Type B pancreatic cell (in vitro differentiated cells): ENCODE measurements at regions not wholly inside any gene's neighbourhood (a gene's known extent, or its start where the extent isn't known, plus 50 kb on each side); places are given as distances from the start of the nearest gene placed in this dataset.

Source experiments
- DNase-seq: peaks from one replicate; pipeline ENCODE4 v3.0.0; 2021; ENCODE audit warnings: mixed read lengths; ENCODE audit not compliant: unreplicated experiment; ENCODE audit errors: extremely low spot score
- H3K27ac Mint-ChIP-seq: 2 replicates; pipeline ENCODE4 v1.8.0; 2021; ENCODE audit warnings: mild to moderate bottlenecking, mixed read lengths
- H3K27me3 Mint-ChIP-seq: 2 replicates; pipeline ENCODE4 v1.8.0; 2021; ENCODE audit warnings: mixed read lengths
- H3K36me3 Mint-ChIP-seq: 2 replicates; pipeline ENCODE4 v1.8.0; 2021; ENCODE audit warnings: mixed read lengths
- H3K4me1 Mint-ChIP-seq: one replicate; pipeline ENCODE4 v1.8.0; 2021; ENCODE audit warnings: mixed read lengths; ENCODE audit not compliant: unreplicated experiment
- H3K4me3 Mint-ChIP-seq: 2 replicates; pipeline ENCODE4 v1.8.0; 2021; ENCODE audit warnings: mild to moderate bottlenecking, mixed read lengths
- H3K9me3 Mint-ChIP-seq: 2 replicates; pipeline ENCODE4 v1.8.0; 2021; ENCODE audit warnings: mixed read lengths
- TF ChIP-seq, protein P1 (sequence below): fragments of 200-600 bp; sonication (generic); conservative IDR thresholded peaks from 2 replicates; pipeline ENCODE4 v1.5.0; 2021; ENCODE audit warnings: antibody characterized with exemption, mild to moderate bottlenecking

DNA sequence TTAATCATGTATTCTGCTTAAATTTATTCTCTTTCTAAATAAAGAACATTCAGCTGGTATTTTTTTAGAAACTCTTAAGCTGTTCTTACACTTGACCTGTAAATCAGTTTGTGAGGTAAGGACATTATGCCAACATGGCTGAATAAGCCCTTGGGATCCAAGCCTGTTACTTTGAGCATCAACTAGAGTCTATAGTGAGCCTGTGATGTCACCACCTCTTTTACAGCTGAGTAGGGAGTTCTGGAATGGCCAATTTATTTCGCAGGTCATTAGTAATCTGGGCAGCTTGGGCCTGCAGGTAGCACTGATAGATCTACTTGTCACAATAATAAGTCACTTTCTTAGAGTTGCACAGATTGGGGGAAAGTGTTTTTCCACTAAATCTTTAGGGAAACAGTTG lies 915.2 kb upstream of the MBL2 start:
- TF ChIP-seq, protein P1, sequence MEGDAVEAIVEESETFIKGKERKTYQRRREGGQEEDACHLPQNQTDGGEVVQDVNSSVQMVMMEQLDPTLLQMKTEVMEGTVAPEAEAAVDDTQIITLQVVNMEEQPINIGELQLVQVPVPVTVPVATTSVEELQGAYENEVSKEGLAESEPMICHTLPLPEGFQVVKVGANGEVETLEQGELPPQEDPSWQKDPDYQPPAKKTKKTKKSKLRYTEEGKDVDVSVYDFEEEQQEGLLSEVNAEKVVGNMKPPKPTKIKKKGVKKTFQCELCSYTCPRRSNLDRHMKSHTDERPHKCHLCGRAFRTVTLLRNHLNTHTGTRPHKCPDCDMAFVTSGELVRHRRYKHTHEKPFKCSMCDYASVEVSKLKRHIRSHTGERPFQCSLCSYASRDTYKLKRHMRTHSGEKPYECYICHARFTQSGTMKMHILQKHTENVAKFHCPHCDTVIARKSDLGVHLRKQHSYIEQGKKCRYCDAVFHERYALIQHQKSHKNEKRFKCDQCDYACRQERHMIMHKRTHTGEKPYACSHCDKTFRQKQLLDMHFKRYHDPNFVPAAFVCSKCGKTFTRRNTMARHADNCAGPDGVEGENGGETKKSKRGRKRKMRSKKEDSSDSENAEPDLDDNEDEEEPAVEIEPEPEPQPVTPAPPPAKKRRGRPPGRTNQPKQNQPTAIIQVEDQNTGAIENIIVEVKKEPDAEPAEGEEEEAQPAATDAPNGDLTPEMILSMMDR, result no peak
- no peaks in the 10 kb centered on the region for H3K9me3 Mint-ChIP-seq

GRCh38 chr10:53682885-53683284 lies 910.3 kb upstream of the MBL2 start:
- no peaks in the 10 kb centered on the region for H3K4me1 Mint-ChIP-seq
- no peak overlapping the region for H3K4me3 Mint-ChIP-seq
- H3K27ac Mint-ChIP-seq, result no peak overlapping the region
- DNase-seq, result no peak
- H3K36me3 Mint-ChIP-seq, result no peaks in the 10 kb centered on the region
- no peaks in the 10 kb centered on the region for H3K9me3 Mint-ChIP-seq
- TF ChIP-seq, protein P1, result no peak
- no peaks in the 10 kb centered on the region for H3K27me3 Mint-ChIP-seq

More for the DNA sequence above, 915.2 kb upstream of the MBL2 start:
- Mint-ChIP-seq H3K27me3 (no peaks in the 10 kb centered on the region), H3K27ac (no peak overlapping the region), H3K4me1 (no peaks in the 10 kb centered on the region), H3K36me3 (no peaks in the 10 kb centered on the region), H3K4me3 (no peak overlapping the region)
- DNase-seq, result no peak

DNA sequence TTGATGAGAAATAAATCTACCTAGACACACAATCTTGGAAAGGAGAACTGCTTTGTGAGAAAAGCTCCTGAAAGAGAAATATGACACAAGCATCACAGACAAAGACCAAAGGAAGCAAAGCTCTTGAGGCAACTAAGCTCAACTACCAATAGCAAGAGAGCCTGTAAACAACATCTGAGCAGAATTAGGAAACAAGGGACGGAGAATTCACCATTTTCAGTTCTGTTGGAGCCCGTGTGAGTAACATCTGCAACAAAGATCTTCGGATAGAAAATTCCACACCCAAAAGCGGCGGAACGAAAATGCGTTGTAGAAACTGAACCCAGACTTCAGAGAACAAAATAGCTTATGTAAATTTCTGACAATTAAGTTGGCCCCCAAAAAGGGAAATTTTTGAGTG lies 909.9 kb upstream of the MBL2 start:
- Mint-ChIP-seq H3K4me1 (no peaks in the 10 kb centered on the region), H3K9me3 (no peaks in the 10 kb centered on the region), H3K27ac (no peak overlapping the region), H3K27me3 (no peaks in the 10 kb centered on the region), H3K36me3 (no peaks in the 10 kb centered on the region), H3K4me3 (no peak overlapping the region)
- TF ChIP-seq, protein P1, result no peak
- DNase-seq, result no peak

DNA sequence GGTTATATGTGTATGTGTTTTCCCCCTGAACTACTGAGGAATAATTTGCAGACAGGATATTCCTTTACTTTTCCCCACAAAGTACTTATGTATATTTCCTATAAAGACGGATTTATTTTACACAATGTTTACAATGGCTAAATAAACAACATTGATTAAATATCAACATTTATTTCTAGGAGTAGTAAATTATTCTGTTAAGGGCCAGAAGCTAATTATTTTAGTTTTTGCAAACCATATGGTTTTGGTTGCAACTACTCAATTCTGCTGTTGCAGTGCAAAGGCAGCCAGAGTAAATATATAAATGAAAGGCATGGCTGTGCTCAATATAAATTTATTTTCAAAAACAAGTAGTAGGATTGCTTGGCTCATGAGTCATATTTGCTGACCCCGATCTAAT lies 907.1 kb upstream of the MBL2 start:
- Mint-ChIP-seq H3K27ac (no peak overlapping the region), H3K27me3 (no peaks in the 10 kb centered on the region), H3K4me1 (no peaks in the 10 kb centered on the region), H3K9me3 (no peaks in the 10 kb centered on the region), H3K36me3 (no peaks in the 10 kb centered on the region), H3K4me3 (no peak overlapping the region)
- TF ChIP-seq, protein P1, result no peak
- no peak for DNase-seq

GRCh38 chr10:53675177-53675576 lies 902.6 kb upstream of the MBL2 start:
- H3K27ac Mint-ChIP-seq, result no peak overlapping the region
- H3K4me1 Mint-ChIP-seq, result no peaks in the 10 kb centered on the region
- no peak for DNase-seq
- H3K4me3 Mint-ChIP-seq, result no peak overlapping the region
- no peaks in the 10 kb centered on the region for H3K27me3 Mint-ChIP-seq
- TF ChIP-seq, protein P1, result no peak
- no peaks in the 10 kb centered on the region for H3K9me3 Mint-ChIP-seq
- H3K36me3 Mint-ChIP-seq, result no peaks in the 10 kb centered on the region

DNA sequence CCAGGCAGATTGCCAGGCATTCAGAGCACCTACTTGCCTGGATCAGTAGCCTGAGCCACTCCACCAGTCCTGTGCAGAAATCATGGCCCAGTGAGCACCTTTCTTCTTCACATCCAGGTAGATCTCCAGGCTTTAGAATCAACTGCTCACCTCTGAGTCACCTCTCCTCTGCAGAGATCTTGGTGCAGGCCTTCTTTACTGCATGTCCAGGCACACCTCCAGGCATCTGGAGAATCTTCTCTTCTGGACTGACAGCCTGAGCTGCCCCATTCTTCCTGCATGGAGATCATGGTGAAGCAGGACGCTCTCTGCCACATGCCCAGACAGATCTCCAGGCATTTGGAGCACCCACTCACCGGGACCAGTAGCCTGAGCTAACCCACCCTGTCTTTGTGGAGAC lies 894.5 kb upstream of the MBL2 start:
- no peak overlapping the region for H3K27ac Mint-ChIP-seq
- H3K36me3 Mint-ChIP-seq, result no peaks in the 10 kb centered on the region
- H3K4me1 Mint-ChIP-seq, result peaks cover 8% of the 10 kb centered on the region
- no peaks in the 10 kb centered on the region for H3K27me3 Mint-ChIP-seq
- TF ChIP-seq, protein P1, result no peak
- DNase-seq, result no peak
- H3K4me3 Mint-ChIP-seq, result no peak overlapping the region
- H3K9me3 Mint-ChIP-seq, result peaks cover 23% of the 10 kb centered on the region
